SK-N-DZ (cell line): ENCODE measurements at regions not wholly inside any gene's neighbourhood (a gene's known extent, or its start where the extent isn't known, plus 50 kb on each side); places are given as distances from the start of the nearest gene placed in this dataset.
"Not testable (repeated sequence)": the region's sequence is repeated elsewhere in the genome, so short reads cannot be mapped to it uniquely, and the experiment has no call there.

Experiments used
- DNase-seq: peaks from one replicate; pipeline ENCODE4 v3.0.0-alpha.2; 2015; ENCODE audit warnings: low spot score

DNA sequence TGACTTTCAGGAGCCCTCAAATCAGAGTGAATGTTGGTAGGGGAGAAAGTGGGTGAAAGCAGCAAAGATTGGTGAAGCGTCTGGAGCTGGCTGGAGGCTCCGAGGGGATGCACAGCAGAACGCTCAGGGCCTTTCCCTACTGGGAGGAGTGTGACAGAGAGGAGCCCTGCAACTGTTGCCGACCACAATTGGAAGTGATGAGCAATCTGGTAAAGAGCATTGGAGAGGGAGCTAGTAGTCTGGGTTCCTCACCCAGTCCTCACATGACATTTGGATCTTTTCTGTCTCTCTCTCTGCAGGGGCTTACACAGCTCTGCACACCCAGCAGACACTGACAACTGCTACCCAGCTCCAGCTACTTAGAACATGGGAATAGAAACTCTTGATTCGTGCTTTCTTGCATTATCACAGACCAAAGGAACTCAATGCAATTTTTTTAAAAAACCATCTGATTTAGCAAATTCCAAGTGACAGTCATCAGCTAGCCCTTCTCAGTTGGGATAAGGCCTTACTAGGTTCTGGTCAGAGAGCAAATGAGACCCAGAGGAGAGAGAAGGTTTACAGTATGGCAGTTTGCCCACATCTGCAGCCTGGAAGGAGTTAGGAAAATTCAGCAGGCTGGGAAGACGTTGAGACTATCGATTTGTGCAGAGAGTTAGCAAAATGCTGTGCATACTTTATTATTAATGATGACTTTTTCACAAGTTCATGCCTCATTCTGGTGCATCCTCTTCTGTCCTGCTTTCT, 278.0 kb upstream of the PLET1 start:
- DNase-seq, result no peak

DNA sequence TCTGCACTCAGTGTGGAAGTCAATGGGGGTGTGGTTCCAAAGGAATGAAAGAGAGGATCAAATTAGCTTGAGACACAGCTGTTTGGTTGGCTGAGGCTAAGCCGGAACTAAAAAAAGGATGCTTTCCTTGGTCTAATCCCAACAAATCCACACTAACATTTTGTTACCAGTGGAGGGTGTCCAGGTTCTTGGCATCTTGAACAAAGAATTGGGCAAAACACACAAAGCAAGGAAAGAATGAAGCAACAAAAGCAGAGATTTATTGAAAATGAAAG, 278.6 kb upstream of the PLET1 start:
- not testable (repeated sequence) for DNase-seq

DNA sequence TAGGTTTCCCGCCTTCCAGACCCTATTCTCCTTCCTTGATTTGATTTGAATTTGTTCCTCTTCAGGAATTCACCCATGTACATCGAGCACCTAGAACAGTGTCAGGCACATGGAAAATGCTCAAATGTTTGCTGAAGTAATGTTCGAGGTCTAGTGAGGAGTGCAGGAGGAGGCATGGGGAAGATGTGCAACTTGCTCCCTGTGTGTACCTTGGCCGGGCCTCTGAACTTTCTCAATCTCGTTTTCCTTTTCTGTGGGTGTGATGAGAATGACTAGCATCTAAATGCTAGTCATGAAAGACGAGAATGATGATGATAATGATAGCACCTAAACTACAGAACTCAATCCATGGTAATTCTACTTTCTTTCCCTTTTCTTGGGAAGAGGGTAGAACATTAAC, 279.1 kb upstream of the PLET1 start:
- DNase-seq, result no peak

DNA sequence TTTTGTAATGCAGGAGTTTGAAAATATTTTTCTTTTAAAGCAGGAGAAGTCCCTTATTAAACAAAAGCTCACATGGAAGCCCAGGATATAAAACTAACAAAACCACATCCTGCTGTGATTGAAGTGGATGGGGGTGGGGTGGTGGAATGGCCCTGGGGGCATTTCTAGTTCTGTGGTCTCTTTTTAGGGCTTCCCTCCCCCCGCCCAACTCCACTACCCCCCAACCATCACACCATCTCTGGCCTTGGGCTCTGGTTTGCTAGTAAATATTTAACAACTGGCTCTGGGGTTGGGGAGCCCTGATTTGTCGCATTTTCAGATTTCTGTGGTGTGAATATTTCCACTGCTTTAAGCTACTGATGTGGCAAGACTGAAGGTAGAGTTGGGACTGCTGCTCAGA, 279.6 kb upstream of the PLET1 start:
- DNase-seq, result no peak

DNA sequence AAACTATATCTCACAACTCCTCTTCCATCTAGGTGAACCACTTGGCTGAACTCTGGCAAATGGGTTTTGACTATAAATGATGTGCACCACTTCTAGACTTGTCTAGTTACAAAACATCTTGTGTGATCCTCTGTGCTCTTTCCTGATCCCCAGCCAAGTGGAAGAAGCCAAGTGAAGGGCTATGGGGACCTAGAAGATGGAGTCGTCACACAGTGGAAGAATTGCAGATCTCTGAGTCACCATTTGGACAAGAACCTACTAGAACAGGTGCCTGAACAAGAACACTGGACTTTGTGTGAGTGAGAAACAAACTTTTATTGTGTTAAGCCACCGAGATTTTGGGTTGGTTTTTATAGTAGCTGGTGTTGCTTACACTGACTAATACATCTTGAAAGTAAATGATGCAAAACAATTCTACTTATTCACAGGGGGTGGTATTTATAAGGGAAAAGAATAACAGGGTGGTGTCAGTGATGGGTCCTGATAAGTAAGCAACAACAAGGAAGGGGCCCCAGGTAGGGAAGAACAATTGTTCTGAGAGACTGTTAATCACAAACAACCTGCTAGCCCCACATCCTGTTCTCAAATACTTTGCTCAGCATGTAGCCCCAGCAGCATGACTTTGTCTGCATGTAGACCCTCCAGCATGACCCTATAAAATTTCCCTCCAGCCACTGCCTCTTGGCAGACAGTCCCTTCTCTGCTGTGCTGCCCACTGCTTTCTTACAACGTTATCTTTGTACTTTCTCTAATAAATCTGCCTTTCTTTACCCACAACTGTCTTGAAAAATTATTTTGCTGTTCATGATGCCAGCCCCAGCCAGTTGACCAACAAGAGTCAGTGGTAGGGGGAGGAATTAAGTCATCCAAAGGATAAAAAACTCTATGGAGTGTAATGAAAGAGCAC, 280.7 kb upstream of the PLET1 start:
- no peak for DNase-seq

DNA sequence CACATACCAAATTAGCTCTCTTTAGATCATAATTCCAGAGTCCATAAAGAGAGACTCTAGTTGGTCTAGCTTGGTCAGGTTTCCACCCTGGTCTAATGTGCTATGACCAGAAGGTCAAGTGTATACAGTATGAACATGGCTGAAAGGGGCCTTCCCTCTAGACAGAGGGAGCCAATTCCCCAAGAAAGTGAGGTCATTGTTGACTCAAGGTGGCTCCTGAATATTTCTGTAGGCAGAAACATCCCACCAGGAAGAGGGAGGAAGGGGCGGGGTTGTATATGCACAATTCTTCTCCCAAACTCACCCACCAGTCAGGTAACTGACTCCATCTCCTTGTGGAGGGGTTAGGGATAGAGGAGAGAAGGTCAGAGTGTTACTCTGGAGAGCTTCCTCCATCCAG, 281.8 kb upstream of the PLET1 start:
- no peak for DNase-seq

DNA sequence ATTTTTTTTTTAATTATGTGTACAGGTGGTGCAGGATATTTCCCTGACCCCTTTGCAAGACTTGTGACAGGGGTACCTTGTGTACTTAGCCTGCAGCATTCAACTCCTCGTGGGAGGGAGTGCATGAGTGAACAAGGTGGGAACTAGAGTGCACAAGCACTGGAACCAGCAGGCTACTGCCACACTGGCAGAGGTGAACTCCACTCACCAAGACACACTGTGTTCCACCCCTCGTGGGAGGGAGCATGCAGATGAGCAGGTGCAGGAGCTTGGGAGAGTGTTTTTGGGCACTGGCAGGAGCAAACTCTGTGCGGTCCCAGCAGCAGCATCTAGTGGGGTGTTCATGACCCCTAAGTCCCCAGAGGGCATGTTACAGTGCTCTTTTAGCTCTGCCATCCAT, 282.7 kb upstream of the PLET1 start:
- DNase-seq, result no peak

DNA sequence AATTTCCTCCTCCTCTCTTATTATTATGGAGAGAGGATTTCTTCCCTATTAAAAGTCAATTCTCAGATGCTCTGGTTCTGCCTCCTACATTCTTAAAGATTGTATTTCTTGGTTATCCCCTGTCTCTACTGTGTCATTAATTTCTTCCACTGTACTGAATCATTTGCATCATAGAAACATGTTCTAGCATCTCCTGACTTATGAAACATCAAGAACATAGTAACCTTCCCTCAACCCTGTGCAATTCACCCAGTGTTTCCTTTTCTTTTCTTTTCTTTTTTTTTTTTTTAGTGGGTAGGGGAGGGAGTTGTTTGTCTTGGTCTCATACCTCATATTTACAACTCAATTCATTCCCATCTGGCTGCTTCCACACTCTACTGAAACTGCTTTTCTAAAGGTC, 288.0 kb upstream of the PLET1 start:
- no peak for DNase-seq

DNA sequence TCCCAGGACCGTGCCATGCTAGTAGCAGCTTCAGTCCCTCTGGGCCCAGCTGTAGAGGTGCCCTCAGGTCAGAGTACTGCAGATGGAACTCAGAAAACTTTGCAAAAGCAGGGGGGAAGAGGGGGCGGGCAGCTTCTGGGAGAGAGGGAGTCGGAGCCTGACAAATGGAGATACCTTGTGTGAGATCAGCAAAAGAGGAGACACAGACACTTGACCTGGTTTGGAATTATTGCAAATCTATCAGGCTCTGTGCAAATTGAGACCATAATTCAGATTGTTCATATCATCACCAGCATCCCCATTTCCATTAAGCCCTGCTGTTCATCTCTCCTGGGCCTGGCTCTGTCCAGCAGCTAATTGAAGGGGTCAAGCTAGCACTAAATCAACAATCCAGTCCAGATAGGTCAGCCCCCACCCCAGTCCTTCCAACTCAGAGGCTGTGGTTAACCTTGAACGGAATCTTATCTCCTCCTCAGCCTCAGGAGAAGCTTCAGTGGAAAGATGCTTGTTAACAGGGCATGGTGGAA, 292.6 kb upstream of the PLET1 start:
- DNase-seq, result no peak

DNA sequence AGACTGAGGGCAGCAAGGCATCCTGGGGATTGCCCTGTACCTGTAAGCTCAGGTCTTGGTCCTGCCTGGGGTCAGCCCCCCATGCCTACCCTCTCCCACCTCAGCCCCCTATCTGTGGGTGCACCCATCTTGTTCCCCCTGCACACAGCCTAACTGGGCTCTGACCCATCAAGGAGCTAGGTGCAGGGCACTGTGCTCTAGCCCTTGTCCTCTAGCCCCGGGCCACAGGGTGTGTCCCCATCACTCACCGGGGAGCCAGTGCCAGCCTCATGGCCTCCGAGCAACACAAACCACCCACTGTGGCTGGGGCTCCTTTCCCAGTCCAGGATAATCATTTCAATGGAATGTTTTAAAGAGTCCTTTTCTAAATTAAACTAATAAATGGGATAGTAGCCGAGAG, 293.9 kb upstream of the PLET1 start:
- DNase-seq, result no peak

DNA sequence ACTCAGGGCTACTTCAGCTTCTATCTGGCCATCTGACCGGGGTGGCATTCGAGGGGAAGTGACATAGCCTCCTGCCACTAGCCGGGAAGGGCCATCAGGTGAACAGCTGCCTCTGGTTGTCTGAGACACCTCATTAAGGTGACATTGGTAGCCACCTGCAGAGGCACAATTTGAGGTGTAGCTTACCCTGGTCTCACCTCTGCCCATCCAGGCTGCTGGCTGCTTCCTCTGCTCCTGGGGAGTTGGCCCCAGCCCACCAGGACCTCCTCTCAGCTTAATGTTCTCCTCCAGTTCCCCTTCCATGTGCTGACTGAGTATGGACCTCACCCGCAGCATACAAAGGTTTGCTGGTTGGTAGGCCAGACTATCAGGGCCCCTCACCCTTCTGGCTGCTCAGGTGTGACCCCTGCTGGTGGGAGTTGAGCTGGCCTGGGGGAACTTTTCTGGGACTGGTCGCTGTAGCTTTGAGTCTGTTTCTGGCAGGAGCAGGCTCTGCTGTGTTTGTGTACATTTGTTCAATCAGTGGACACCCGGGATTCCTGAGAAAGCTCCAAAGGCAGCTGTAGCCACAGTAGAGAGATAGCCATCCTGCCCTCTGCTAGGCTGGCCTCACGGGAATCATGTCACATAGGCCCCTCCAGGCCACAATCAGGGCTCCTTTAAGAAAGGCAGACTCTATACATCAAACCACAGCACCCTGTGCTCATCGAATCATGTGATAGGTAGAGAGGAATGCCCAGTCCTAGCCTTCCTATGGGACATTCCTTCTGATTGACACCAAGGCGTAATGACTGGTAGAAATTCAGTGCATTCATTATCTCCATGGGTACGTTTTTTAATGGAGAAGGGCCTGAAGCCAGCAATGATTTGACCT, 295.1 kb upstream of the PLET1 start:
- DNase-seq, result peak; percentile 1

DNA sequence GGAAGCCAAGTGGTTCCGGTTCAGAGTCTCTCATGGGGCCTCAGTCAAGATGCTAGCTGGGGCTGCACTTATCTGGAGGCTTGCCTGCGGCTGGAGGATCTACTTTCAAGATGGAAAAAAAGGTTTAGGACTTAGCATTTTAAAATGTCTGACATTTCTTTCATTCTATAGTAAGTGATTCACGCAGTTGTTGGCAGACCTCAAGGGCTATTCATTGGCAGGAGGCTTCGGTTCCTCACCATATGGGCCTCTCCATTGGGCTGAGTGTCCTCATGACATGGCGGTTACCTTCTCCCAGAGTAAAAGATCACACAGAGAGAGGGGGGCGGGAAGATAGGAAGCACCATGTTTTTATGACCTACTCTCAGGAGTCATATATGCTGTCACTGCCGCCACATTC, 298.0 kb upstream of the PLET1 start:
- DNase-seq, result no peak

DNA sequence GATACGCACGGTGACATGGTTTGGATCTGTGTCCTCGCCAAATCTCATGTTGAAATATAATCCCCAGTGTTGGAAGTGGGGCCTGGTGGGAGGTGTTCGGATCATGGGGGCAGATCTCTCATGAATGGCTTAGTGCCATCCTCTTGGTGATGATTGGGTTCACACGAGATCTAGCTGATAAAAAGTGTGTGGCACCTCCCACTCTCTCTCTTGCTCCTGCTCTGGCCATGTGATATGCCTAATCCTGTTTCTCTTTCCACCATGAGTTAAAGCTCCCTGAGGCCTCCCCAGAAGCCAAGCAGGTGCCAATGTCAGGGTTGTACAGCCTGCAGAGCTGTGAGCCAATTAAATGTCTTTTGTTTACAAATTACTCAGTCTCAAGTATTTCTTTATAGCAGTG, 303.1 kb upstream of the PLET1 start:
- DNase-seq, result no peak

DNA sequence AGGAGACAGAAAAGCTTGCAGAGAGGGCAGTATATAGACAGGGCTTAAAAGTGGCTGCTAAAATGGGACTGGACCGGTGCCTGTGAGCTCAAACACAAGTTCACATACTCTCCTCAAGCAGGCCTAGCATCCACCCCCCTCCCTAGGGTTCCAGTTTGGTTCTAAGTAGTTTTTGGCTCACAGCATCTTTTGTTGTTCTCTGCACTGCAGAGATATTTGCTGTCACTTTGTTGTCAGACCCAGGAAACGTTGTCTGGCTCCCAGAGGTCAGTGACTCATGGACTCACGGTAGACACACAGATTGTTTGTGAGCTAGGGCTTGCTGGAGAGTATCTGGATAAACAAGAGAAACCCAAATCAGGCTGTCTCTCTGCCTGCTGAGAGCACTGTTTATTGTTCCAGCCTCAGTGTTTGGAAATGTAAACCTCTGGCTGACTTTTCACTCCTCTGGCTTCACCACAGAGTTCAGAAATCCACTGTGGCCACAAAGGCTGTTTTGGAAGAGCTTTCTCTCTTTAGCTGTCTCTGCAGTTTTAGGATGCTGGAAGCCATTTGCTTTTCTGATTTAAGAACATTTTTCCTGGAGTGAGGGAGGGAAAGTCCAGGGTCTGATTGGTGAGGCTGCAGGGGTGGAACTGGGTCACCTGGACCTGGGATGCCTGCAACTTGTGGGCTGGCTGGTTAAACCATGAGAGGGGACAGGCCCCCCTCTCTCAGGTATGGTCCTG, 303.7 kb upstream of the PLET1 start:
- no peak for DNase-seq

DNA sequence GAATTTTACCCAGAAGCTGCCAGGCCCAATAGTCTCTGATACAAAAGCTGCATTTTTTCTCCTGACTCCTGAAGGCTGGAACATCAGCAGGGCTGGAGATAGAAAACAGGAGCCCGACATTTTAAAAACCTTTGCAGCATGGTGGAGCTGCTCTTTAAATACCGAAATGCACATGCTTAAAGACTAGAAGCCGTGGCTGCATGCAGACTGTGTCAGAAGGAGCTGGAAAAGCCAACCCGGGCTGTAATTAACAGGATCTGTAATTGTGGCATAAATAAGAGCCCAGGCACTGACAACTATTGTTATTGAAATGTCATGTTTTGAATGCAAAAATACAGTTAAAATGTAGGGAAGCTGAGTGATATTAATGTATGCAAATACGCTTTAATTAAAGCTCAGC, 304.9 kb upstream of the PLET1 start:
- no peak for DNase-seq

DNA sequence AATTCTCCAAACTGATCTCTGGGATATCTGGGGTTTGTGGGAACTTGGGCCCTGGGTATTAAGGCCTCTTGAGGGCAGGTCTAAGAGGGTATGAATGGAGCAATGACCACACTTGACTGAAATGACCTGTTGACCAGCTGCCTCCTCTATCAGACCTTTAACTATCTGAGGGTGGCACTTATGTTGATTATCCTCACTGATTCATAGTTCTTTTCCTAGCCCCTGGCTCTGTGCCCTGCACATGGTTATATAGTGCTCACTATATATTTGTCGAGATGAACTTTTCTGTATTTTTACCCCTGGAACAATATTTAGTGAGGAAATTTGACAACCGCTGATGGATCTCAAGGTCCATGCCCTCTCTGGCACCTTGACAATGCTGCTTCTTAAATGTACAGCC, 305.5 kb upstream of the PLET1 start:
- no peak for DNase-seq

DNA sequence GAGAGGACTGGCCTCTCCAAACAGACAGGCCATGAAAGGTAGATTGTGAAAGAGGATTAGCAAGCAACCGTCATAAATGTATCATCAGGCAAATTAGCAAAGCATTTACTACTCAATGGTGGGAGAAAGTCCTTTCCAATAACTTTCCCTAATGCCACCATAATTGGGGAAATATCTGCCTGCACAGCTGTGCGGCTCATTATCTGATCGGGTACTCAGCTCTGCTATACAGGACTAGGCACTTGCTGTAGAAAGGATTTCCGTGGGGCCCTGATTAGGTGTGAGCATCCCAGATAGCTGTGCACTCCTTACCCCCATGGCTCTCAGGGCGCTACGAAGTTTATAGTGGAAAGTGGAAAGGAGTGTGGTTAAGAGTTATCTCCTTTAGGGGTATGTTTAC, 309.7 kb upstream of the PLET1 start:
- no peak for DNase-seq

DNA sequence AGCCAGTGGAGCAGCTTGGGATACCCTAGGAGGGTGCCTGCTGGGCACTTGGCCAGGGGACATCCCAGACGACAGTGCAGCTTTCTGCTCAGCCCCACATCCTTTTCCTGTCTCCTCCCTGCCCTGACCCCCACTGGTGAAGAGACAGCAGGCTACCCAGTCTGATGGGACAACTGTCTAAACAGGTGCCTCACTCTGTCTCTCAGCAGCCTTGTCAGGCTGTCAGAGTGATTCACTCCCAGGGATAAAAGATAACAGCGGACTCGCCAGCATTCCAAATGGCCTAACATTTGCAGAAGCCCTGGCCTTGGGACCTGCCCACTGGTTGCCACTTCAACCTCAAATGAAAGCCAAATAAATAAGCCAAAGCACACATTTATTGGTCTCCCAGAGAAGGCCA, 318.6 kb upstream of the PLET1 start:
- no peak for DNase-seq

DNA sequence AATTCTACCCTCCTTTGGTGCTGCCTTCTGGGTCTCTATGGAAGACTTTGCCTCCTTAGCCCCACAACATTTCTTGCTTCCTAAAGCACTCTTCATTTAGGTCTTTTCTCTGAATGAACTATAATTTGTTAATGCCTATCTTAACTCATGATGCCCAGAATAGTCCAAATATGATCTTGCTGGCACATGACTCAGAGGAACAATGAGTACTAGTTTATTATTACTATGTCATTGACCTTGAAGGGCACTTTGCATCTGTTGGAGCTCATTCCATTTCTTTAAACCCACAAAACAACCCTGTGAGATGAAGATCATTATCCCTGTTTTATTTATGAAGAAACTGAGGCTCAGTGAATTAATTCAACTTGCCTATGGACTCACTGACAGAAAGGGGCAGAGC, 320.2 kb upstream of the PLET1 start:
- DNase-seq, result no peak

DNA sequence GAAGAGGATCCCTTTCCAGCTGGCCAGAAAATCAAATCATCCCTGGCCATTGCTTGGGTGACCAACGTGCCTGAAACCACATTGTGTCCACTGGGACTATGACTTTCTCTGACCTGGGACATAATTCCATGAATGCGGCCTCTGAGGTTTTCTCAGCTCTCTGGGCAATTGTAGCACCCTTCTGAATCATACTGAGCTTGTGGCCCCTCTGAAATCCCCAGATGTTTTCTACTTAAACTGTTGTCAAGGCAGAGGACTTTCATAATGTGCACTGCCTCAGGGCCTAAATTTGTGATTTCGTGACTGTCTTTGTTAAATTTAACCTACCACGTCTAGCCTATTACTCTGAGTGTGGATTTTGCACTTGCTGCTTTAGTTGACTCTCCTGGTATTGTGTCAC, 321.1 kb upstream of the PLET1 start:
- no peak for DNase-seq

DNA sequence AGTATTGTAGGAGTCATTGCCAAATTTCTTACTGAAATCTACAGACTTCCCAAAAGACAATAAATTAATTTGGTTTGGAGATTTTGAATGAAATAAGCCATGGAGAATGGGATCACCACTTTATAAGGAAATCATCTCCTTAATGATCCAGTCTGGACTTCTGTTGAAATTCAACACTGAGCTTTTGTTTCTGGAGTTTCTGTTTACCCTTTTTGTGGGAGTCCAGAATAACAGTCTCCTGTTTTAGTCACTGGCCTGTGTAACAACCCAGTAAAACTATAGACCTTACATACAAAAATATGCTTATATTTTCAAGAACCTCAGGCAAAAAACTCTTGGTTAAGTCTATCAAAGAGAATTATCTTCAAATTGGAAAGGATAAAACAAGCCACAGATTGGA, 321.7 kb upstream of the PLET1 start:
- no peak for DNase-seq
